ENCODE measurements at regions not wholly inside any gene's neighbourhood (a gene's known extent, or its start where the extent isn't known, plus 50 kb on each side); places are given as distances from the start of the nearest gene placed in this dataset.

DNA sequence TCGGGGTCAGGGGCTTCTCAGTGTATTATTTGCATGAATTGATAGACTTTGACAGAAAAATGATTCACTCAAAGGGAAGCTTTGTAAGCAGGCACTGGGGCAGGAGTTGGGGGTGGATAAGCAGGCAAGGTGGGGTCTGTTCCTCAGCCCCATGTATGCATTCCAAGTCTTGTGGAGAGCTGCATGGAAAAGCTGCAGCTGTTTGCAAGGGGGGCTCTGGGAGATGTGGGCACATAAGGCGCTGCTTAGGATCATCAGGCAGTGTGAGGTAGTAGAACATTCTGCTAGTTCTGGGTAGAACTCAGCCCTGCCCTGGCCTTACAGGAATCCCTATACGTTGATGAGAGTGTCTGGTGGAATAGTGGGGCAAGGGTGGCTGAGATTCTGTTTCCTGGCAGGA, 154.2 kb upstream of the LRIG1 start:
- Histone ChIP-seq H3K4me3 (no peak overlapping the region), H3K4me1 (no peaks in the 10 kb centered on the region), H3K9me3 (no peaks in the 10 kb centered on the region), H3K27me3 (no peaks in the 10 kb centered on the region), H3K36me3 (no peaks in the 10 kb centered on the region), H3K27ac (no peak overlapping the region)
- DNase-seq: no peak
- intact Hi-C loops (cut with DNase I; ENCODE audit: low total_unique reads): no loop called here
- TF ChIP-seq, protein P1, sequence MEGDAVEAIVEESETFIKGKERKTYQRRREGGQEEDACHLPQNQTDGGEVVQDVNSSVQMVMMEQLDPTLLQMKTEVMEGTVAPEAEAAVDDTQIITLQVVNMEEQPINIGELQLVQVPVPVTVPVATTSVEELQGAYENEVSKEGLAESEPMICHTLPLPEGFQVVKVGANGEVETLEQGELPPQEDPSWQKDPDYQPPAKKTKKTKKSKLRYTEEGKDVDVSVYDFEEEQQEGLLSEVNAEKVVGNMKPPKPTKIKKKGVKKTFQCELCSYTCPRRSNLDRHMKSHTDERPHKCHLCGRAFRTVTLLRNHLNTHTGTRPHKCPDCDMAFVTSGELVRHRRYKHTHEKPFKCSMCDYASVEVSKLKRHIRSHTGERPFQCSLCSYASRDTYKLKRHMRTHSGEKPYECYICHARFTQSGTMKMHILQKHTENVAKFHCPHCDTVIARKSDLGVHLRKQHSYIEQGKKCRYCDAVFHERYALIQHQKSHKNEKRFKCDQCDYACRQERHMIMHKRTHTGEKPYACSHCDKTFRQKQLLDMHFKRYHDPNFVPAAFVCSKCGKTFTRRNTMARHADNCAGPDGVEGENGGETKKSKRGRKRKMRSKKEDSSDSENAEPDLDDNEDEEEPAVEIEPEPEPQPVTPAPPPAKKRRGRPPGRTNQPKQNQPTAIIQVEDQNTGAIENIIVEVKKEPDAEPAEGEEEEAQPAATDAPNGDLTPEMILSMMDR (IDR thresholded peaks at IDR 0.05): no peak

GRCh38 chr3:66655671-66656070, 154.8 kb upstream of the LRIG1 start:
- H3K36me3 ChIP-seq: no peaks in the 10 kb centered on the region
- no peaks in the 10 kb centered on the region for H3K27me3 ChIP-seq
- no peaks in the 10 kb centered on the region for H3K4me1 ChIP-seq
- intact Hi-C loops (cut with DNase I; ENCODE audit: low total_unique reads): no loop called here
- no peak overlapping the region for H3K27ac ChIP-seq
- no peak overlapping the region for H3K4me3 ChIP-seq
- no peaks in the 10 kb centered on the region for H3K9me3 ChIP-seq
- no peak for DNase-seq
- TF ChIP-seq, protein P1 (IDR thresholded peaks at IDR 0.05): no peak

DNA sequence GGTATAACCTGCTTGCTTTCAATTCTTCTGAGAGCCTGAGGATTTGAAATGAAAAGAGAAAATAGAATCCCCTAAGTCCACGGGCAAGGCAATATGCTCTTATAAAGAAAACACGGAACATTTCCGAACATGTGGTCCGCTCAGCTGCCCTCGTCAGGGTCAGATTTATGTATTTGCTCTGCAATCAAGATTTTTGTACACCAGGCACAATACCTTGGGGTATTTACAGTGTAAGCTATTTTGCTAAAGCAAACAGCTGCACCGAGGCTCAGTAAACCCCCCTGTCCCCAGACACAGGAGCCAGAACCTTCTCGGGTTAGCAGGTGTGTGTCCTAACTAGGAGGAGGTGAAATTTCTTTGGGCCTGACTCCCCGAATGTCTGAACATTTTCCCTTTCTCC, 155.8 kb upstream of the LRIG1 start:
- TF ChIP-seq, protein P1 (IDR thresholded peaks at IDR 0.05): no peak
- Histone ChIP-seq H3K4me1 (no peaks in the 10 kb centered on the region), H3K27ac (no peak overlapping the region), H3K27me3 (no peaks in the 10 kb centered on the region), H3K4me3 (no peak overlapping the region), H3K9me3 (no peaks in the 10 kb centered on the region), H3K36me3 (no peaks in the 10 kb centered on the region)
- intact Hi-C loops (cut with DNase I; ENCODE audit: low total_unique reads): no loop called here
- DNase-seq: no peak

- intact Hi-C loops (cut with DNase I; ENCODE audit: low total_unique reads): no loop called here
- DNase-seq: no peak
- TF ChIP-seq, protein P1 (IDR thresholded peaks at IDR 0.05): no peak
- Histone ChIP-seq H3K4me3 (no peak overlapping the region), H3K4me1 (no peaks in the 10 kb centered on the region), H3K36me3 (no peaks in the 10 kb centered on the region), H3K27me3 (no peaks in the 10 kb centered on the region), H3K27ac (no peak overlapping the region), H3K9me3 (no peaks in the 10 kb centered on the region)
Measured at GRCh38 chr3:66659056-66659455, 158.2 kb upstream of the LRIG1 start.

GRCh38 chr3:66661628-66662027, 160.8 kb upstream of the LRIG1 start:
- DNase-seq: no peak
- peaks cover 0 to 11% (median 9%) of the 10 kb centered on the region in 4 donors for H3K4me1 ChIP-seq
- intact Hi-C loops (cut with DNase I; ENCODE audit: low total_unique reads): no loop called here
- H3K4me3 ChIP-seq: no peak overlapping the region
- no peaks in the 10 kb centered on the region for H3K36me3 ChIP-seq
- no peak overlapping the region for H3K27ac ChIP-seq
- no peaks in the 10 kb centered on the region for H3K27me3 ChIP-seq
- TF ChIP-seq, protein P1 (IDR thresholded peaks at IDR 0.05): no peak
- H3K9me3 ChIP-seq: no peaks in the 10 kb centered on the region

DNA sequence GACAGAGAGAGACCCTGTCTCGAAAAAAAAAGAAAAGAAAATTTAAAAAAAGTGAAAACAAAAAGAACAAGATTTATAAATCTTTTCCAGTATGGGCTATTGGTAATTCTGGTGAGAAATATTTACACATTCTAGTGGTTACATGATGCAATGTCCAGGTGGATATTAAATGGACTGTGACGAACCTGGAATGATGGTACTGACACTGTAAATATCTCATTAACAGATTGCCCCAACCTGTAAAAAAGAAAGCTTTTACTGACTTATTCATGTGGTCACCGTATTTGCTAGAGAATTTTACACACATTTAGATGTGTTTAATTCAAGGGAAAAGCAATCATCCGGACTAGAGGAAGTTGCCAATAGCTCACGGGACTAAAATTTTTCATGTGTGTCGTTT, 162.1 kb upstream of the LRIG1 start:
- Histone ChIP-seq H3K4me1 (peaks cover 0 to 20% (median 13%) of the 10 kb centered on the region in 4 donors), H3K27ac (no peak overlapping the region), H3K4me3 (no peak overlapping the region), H3K36me3 (no peaks in the 10 kb centered on the region), H3K9me3 (no peaks in the 10 kb centered on the region), H3K27me3 (no peaks in the 10 kb centered on the region)
- intact Hi-C loops (cut with DNase I; ENCODE audit: low total_unique reads): no loop called here
- TF ChIP-seq, protein P1 (IDR thresholded peaks at IDR 0.05): no peak
- no peak for DNase-seq
